ENCODE measurements at regions not wholly inside any gene's neighbourhood (a gene's known extent, or its start where the extent isn't known, plus 50 kb on each side); places are given as distances from the start of the nearest gene placed in this dataset.
A peak's percentile ranks its signal among the peaks of the same experiment; 100 is the strongest.

GRCh38 chr12:124726596-124727263 is 136.9 kb downstream of the SCARB1 start:
- H3K4me3 ChIP-seq: no peak overlapping the region
- H3K36me3 ChIP-seq: no peaks in the 10 kb centered on the region
- no peak for DNase-seq (ENCODE audit: low spot score in 2 of 2)
- H3K27me3 ChIP-seq: no peaks in the 10 kb centered on the region
- peak overlapping the region; percentile 10 to 47 for H3K27ac ChIP-seq
- peaks cover 0 to 1% of the 10 kb centered on the region in 2 donors for H3K9me3 ChIP-seq
- no peak for TF ChIP-seq CTCF (IDR thresholded peaks at IDR 0.05)
- H3K4me1 ChIP-seq: peaks cover 3 to 13% of the 10 kb centered on the region in 2 donors
- intact Hi-C loops (cut with DNase I): no loop called here

GRCh38 chr12:124725597-124726237 is 137.9 kb downstream of the SCARB1 start:
- H3K27ac ChIP-seq: peak overlapping the region in 1 of 2 donors; percentile 10

GRCh38 chr12:124725099-124725498 is 138.6 kb downstream of the SCARB1 start:
- Histone ChIP-seq H3K4me3 (no peak overlapping the region), H3K27ac (no peak overlapping the region), H3K9me3 (no peaks in the 10 kb centered on the region), H3K36me3 (no peaks in the 10 kb centered on the region), H3K27me3 (no peaks in the 10 kb centered on the region), H3K4me1 (peaks cover 4 to 6% of the 10 kb centered on the region in 2 donors)
- intact Hi-C loops (cut with DNase I): no loop called here
- no peak for DNase-seq (ENCODE audit: low spot score in 2 of 2)
- no peak for TF ChIP-seq CTCF (IDR thresholded peaks at IDR 0.05)

More at GRCh38 chr12:124725597-124726237, 137.9 kb downstream of the SCARB1 start:
- no peak for DNase-seq (ENCODE audit: low spot score in 2 of 2)
- intact Hi-C loops (cut with DNase I): no loop called here
- no peak for TF ChIP-seq CTCF (IDR thresholded peaks at IDR 0.05)
- no peaks in the 10 kb centered on the region for H3K27me3 ChIP-seq
- no peaks in the 10 kb centered on the region for H3K36me3 ChIP-seq
- H3K4me3 ChIP-seq: no peak overlapping the region
- peaks cover under 1 to 6% of the 10 kb centered on the region in 2 donors for H3K4me1 ChIP-seq
- no peaks in the 10 kb centered on the region for H3K9me3 ChIP-seq

GRCh38 chr12:124722878-124723277 is 140.8 kb downstream of the SCARB1 start:
- H3K36me3 ChIP-seq: no peaks in the 10 kb centered on the region
- no peak overlapping the region for H3K27ac ChIP-seq
- H3K9me3 ChIP-seq: no peaks in the 10 kb centered on the region
- DNase-seq (ENCODE audit: low spot score in 2 of 2): no peak
- no peak for TF ChIP-seq CTCF (IDR thresholded peaks at IDR 0.05)
- intact Hi-C loops (cut with DNase I): no loop called here
- H3K27me3 ChIP-seq: no peaks in the 10 kb centered on the region
- H3K4me3 ChIP-seq: no peak overlapping the region
- peaks cover 4 to 6% of the 10 kb centered on the region in 2 donors for H3K4me1 ChIP-seq

- H3K27me3 ChIP-seq: no peaks in the 10 kb centered on the region
- intact Hi-C loops (cut with DNase I): no loop called here
- no peak overlapping the region for H3K4me3 ChIP-seq
- no peak overlapping the region for H3K27ac ChIP-seq
- peaks cover 4 to 6% of the 10 kb centered on the region in 2 donors for H3K4me1 ChIP-seq
- DNase-seq (ENCODE audit: low spot score in 2 of 2): no peak
- no peaks in the 10 kb centered on the region for H3K9me3 ChIP-seq
- TF ChIP-seq CTCF (IDR thresholded peaks at IDR 0.05): no peak
- H3K36me3 ChIP-seq: no peaks in the 10 kb centered on the region
Measured at GRCh38 chr12:124721501-124722162, 142.0 kb downstream of the SCARB1 start.
